GM12878 (cell line): ENCODE measurements at regions not wholly inside any gene's neighbourhood (a gene's known extent, or its start where the extent isn't known, plus 50 kb on each side); places are given as distances from the start of the nearest gene placed in this dataset.

Experiments
- ATAC-seq: fragments of 200-7000 bp; cut with Tn5 transposase; 3 replicates; pipeline ENCODE4 v1.9.1; 2020; ENCODE audit warnings: mild to moderate bottlenecking, moderate library complexity
- BruUV-seq: library from RNA; stranded (reverse); fragments of 400-500 nt; replicated peaks from 2 replicates; lab custom pipeline; 2021; lab: Mats Ljungman, UMichigan
- CTCF ChIA-PET: fragments of 300-600 bp; sonication (Branson Sonifier 250); formaldehyde crosslinking; extraction: SDS; loops from one replicate; lab custom pipeline; 2021; ENCODE audit warnings: inconsistent platforms; lab: Yijun Ruan, JAX
- POLR2A ChIA-PET: fragments of 350-600 bp; formaldehyde crosslinking; extraction: SDS; loops from one replicate; lab custom pipeline; 2021; ENCODE audit warnings: inconsistent platforms; lab: Charles Lee
- RAD21 ChIA-PET: fragments of 300-600 bp; sonication (Branson Sonifier 250); formaldehyde crosslinking; loops from one replicate; lab custom pipeline; 2023; ENCODE audit warnings: antibody characterized with exemption; ENCODE audit not compliant: unreplicated experiment; lab: Charles Lee
- SMC1A ChIA-PET: fragments of 300-600 bp; sonication (Branson Sonifier 250); formaldehyde crosslinking; loops from one replicate; lab custom pipeline; 2023; ENCODE audit not compliant: unreplicated experiment, uncharacterized antibody; lab: Charles Lee
- DNase-seq: peaks from one replicate; pipeline ENCODE4 v3.0.0-alpha.2; 2011; ENCODE audit warnings: low read depth, low spot score
- FAIRE-seq: peaks from 3 replicates; lab custom pipeline; 2011; peaks lifted over from hg19 to GRCh38; lab: Jason Lieb, UNC
- H2AFZ ChIP-seq: 2 replicates; pipeline ENCODE4 v1.6.0; 2011; ENCODE audit warnings: low read depth, low read length, control low read depth; ENCODE audit not compliant: control insufficient read depth
- H3K27ac ChIP-seq: 2 replicates; pipeline ENCODE4 v1.5.1; 2011; ENCODE audit warnings: control low read depth; ENCODE audit not compliant: control insufficient read depth, insufficient read depth
- H3K27me3 ChIP-seq, 2 experiments: replicated peaks in 1 of 2; 2 replicates each; pipeline versions ENCODE4 v1.6.0 to v1.6.1; 2011; ENCODE audit warnings: low read length in 1 of 2; ENCODE audit not compliant: control insufficient read depth in 2 of 2, insufficient read depth in 2 of 2
- H3K36me3 ChIP-seq, 2 experiments: 2 replicates each; pipeline ENCODE4 v1.5.1; 2011; ENCODE audit warnings: low read length in 1 of 2; ENCODE audit not compliant: control insufficient read depth in 2 of 2, insufficient read depth in 2 of 2
- H3K4me1 ChIP-seq: 2 replicates; pipeline ENCODE4 v1.6.1; 2011; ENCODE audit warnings: mild to moderate bottlenecking, low read length, moderate library complexity, mixed read lengths; ENCODE audit not compliant: control insufficient read depth, insufficient read depth
- H3K4me2 ChIP-seq: 2 replicates; pipeline ENCODE4 v1.6.0; 2011; ENCODE audit warnings: control low read depth; ENCODE audit not compliant: control insufficient read depth, insufficient read depth
- H3K4me3 ChIP-seq: fragments of 200-600 bp; sonication (generic); 2 replicates; pipeline ENCODE4 v1.5.1; 2016
- H3K79me2 ChIP-seq: 2 replicates; pipeline ENCODE4 v1.6.0; 2011; ENCODE audit warnings: low read length; ENCODE audit not compliant: control insufficient read depth, insufficient read depth
- H3K9ac ChIP-seq: 2 replicates; pipeline ENCODE4 v1.8.0; 2011; ENCODE audit warnings: low read length, control low read depth, mixed read lengths; ENCODE audit not compliant: control insufficient read depth, insufficient read depth
- H3K9me3 ChIP-seq: replicated peaks from 3 replicates; pipeline ENCODE4 v1.5.1; 2011; ENCODE audit warnings: mild to moderate bottlenecking, low read length; ENCODE audit not compliant: control insufficient read depth, insufficient read depth
- H4K20me1 ChIP-seq: 2 replicates; pipeline ENCODE4 v1.6.0; 2011; ENCODE audit not compliant: control insufficient read depth, insufficient read depth
- EED ChIP-seq: sonication (generic); IDR thresholded peaks from 2 replicates; pipeline ENCODE4 v1.6.1; 2016; ENCODE audit warnings: antibody characterized with exemption, low read depth
- EP300 ChIP-seq, 2 experiments: fragments of 150-350 bp in 1 of 2; IDR thresholded peaks; 2 replicates each; pipeline ENCODE4 v1.6.1; 2011 to 2012; ENCODE audit warnings: low read depth in 2 of 2, low read length in 2 of 2, borderline replicate concordance in 1 of 2, improper control_type of control experiment in 1 of 2, inconsistent platforms in 1 of 2; ENCODE audit not compliant: control insufficient read depth in 1 of 2
- ESRRA ChIP-seq: IDR thresholded peaks from 2 replicates; pipeline ENCODE4 v1.6.1; 2012; ENCODE audit warnings: mild to moderate bottlenecking, low read length, improper control_type of control experiment
- HCFC1 ChIP-seq: fragments of 150-350 bp; IDR thresholded peaks from 2 replicates; pipeline ENCODE4 v1.6.1; 2014; ENCODE audit warnings: low read length
- MAX ChIP-seq: IDR thresholded peaks from 2 replicates; pipeline ENCODE4 v1.6.1; 2012; ENCODE audit warnings: low read depth, low read length, improper control_type of control experiment
- MTA2 ChIP-seq: fragments of 450-650 bp; IDR thresholded peaks from 2 replicates; pipeline ENCODE4 v1.6.1; 2016; ENCODE audit warnings: low read depth, mild to moderate bottlenecking, moderate library complexity
- PML ChIP-seq: IDR thresholded peaks from 2 replicates; pipeline ENCODE4 v1.6.1; 2012; ENCODE audit warnings: low read length, inconsistent platforms
- POLR2A ChIP-seq: IDR thresholded peaks from 2 replicates; pipeline ENCODE4 v1.6.1; 2011; ENCODE audit warnings: low read depth, mild to moderate bottlenecking, low read length
- RELB ChIP-seq: fragments of 450-650 bp; IDR thresholded peaks from 2 replicates; pipeline ENCODE4 v1.6.1; 2017; ENCODE audit warnings: low read depth, mild to moderate bottlenecking, moderate library complexity
- SREBF1 ChIP-seq: IDR thresholded peaks from 2 replicates; pipeline ENCODE4 v1.6.1; 2012; ENCODE audit warnings: mild to moderate bottlenecking, low read length
- SUZ12 ChIP-seq: fragments of 200-600 bp; sonication (generic); IDR thresholded peaks from one replicate; pipeline ENCODE4 v1.6.1; 2018; ENCODE audit warnings: antibody characterized with exemption, mild to moderate bottlenecking; ENCODE audit not compliant: unreplicated experiment
- TBL1XR1 ChIP-seq: IDR thresholded peaks from 2 replicates; pipeline ENCODE4 v1.6.1; 2012; ENCODE audit warnings: low read depth, low read length, improper control_type of control experiment
- USF1 ChIP-seq: IDR thresholded peaks from 2 replicates; pipeline ENCODE4 v1.6.1; 2011; ENCODE audit warnings: borderline replicate concordance, low read depth, mild to moderate bottlenecking, moderate library complexity, mixed read lengths, low read length; ENCODE audit not compliant: insufficient read depth; ENCODE audit errors: extremely low read length
- ZBTB4 ChIP-seq: fragments of 450-650 bp; formaldehyde crosslinking; IDR thresholded peaks from 2 replicates; pipeline ENCODE4 v1.4.0; 2022; ENCODE audit warnings: mild to moderate bottlenecking, moderate library complexity
- ZBTB40 ChIP-seq: fragments of 450-650 bp; IDR thresholded peaks from 2 replicates; pipeline ENCODE4 v1.6.1; 2016; ENCODE audit warnings: mild to moderate bottlenecking, moderate library complexity, borderline replicate concordance
- WGBS: methylation state at CpG from one replicate; pipeline ENCODE4 v1.1.6; 2016; ENCODE audit warnings: low lambda C conversion rate; ENCODE audit not compliant: insufficient replicate concordance, insufficient coverage; ENCODE audit errors: missing lambda C conversion rate; 5-methylcytosine and 5-hydroxymethylcytosine counted together
- in situ Hi-C: fragments of 300-500 bp; cut with MboI; formaldehyde crosslinking; loops from 9 replicates; pipeline ENCODE4 v1.14.3; 2018; ENCODE audit warnings: mixed read lengths
- intact Hi-C: fragments of 100-400 bp; cut with micrococcal nuclease; formaldehyde crosslinking; loops from one replicate; pipeline ENCODE4 v1.14.2; 2022; ENCODE audit not compliant: unreplicated experiment

- no peak overlapping the region for H2AFZ ChIP-seq
- CTCF ChIA-PET, result interaction anchor here (1.1 kb wide), 1 partner anchor 22 kb away, joined by 5 read pairs; no protein-coding TSS in a partner anchor
- SMC1A ChIA-PET, result no interaction called here
- H3K36me3 ChIP-seq, result no peaks in the 10 kb centered on the region
- FAIRE-seq (no peak), DNase-seq (no peak), ATAC-seq (no peak)
- 43% methylated on average over 2 of the region's 2 CpGs for WGBS
- H4K20me1 ChIP-seq, result no peaks in the 10 kb centered on the region
- H3K4me1 ChIP-seq, result no peaks in the 10 kb centered on the region
- H3K27ac ChIP-seq, result no peak overlapping the region
- no peak overlapping the region for H3K9ac ChIP-seq
- in situ Hi-C loops, result no loop called here
- RAD21 ChIA-PET, result interaction anchor here (0.8 kb wide), 1 partner anchor 10 kb away, joined by 3 read pairs; no protein-coding TSS in a partner anchor
- no peaks in the 10 kb centered on the region; a peak in 2 of 4 replicates for H3K27me3 ChIP-seq
- H3K79me2 ChIP-seq, result no peaks in the 10 kb centered on the region
- H3K4me2 ChIP-seq, result no peak overlapping the region
- POLR2A ChIA-PET, result no interaction called here
- no peak overlapping the region for H3K4me3 ChIP-seq
- intact Hi-C loops, result loop anchor here (10.0 kb wide), 1 partner anchor 1600 kb away; no protein-coding TSS in a partner anchor
- BruUV-seq, result no TSS peak
- H3K9me3 ChIP-seq, result no peaks in the 10 kb centered on the region; the same call in 2 of the 3 replicates
- TF ChIP-seq TBL1XR1 (no peak), HCFC1 (no peak), ESRRA (no peak), EED (no peak), MAX (no peak), POLR2A (no peak), SREBF1 (no peak), RELB (no peak), SUZ12 (no peak), PML (no peak), EP300 (IDR thresholded peaks at IDR 0.05; ENCODE audit: borderline replicate concordance in 1 of 2, control insufficient read depth in 1 of 2, low read depth in 2 of 2, low read length in 2 of 2) (no peak), ZBTB40 (no peak), MTA2 (no peak), ZBTB4 (CRISPR knock-in tag) (no peak), USF1 (no peak)
Observed at GRCh38 chr2:126994340-126994777, 95.7 kb downstream of the TEX51 start.
